Right lung (tissue), 2 donors: ENCODE measurements at regions not wholly inside any gene's neighbourhood (a gene's known extent, or its start where the extent isn't known, plus 50 kb on each side); places are given as distances from the start of the nearest gene placed in this dataset.

Source experiments
- DNase-seq, 2 donors: peaks; one replicate each; pipeline ENCODE4 v3.0.0-alpha.2; 2013

GRCh38 chr6:156309017-156309416, 468.2 kb upstream of the ARID1B start:
- DNase-seq: no peak

GRCh38 chr6:156308604-156309003, 468.6 kb upstream of the ARID1B start:
- no peak for DNase-seq

DNA sequence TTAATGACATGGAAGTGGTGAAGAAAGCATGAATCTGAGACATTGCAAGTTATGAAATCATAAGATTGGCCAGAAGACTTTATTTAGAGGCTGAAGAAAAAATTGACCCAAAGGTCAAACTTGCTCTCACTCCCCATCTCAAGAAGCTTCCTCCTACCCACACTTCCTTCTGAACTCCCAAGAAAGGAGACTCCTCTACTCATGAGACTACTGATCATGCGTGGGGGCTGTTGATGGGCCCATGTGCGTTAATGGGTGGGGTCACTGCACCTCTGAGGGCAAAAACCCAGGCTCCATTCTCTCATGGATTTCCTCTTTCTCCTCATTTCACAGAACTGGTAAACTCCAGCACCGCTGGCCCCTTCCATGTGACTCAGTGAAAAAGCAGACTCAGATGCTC, 470.6 kb upstream of the ARID1B start:
- no peak for DNase-seq

DNA sequence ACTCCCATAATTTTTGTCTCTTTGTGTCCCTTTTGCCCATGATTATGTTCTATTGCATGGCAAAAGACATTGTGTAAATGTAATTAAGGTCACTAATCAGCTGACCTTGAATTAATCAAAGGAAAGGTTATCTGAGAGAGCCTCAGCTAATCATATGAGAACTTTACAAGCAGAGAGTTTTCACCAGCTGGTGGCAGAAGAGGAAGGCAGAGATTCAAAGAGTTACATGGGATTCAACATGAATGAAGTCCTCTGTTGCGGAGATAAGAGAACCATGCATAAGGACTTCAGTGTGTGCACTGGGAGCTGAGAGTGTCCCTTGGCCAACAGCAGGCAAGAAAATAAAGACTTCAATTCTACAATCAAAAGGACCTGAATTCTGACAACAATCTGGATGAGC, 494.1 kb upstream of the ARID1B start:
- DNase-seq: no peak

DNA sequence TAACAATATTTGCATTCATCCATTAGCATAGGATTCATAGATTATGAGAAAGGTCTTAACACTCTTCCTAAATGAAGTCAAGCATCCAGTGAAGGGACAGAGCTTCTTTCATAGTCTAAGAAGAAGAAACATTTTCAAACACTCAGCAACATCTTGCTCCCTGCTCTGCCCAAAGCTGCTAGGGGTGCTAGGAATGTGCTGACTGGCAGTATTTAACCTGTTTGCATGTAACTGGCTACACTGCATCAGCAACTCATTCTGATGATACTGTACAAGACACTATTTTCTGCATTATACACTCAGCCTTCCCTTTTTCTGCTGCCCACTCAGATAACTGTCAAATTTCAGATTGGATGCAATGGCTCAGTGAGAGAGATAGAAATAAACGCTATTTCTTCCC, 495.1 kb upstream of the ARID1B start:
- DNase-seq: no peak

DNA sequence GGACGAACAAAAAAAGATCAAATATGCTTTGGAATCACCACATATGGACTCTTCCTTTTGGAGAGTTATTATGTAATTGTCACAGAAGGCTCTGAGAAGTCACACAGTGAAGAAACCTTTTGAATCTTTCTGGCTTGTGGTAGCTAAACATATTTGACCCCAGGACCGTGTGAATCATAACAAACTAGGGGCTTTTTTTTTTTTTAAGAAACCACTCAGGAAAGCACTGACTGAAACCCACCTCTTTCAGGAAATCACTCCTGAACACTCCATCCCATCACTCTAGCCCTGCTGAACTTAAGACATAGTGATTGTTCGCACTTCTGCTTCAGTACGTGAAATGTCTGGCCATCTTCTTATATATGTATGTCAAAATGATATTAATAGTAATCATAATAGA, 495.9 kb upstream of the ARID1B start:
- DNase-seq: no peak

GRCh38 chr6:156280065-156280464, 497.1 kb upstream of the ARID1B start:
- peak in 1 of 2 donors; percentile 19 for DNase-seq

GRCh38 chr6:156279261-156279969, 497.8 kb upstream of the ARID1B start:
- DNase-seq: peak; percentile 71 to 76

- no peak for DNase-seq
These were observed 504.0 kb upstream of the ARID1B start for GRCh38 chr6:156273065-156273711.

DNA sequence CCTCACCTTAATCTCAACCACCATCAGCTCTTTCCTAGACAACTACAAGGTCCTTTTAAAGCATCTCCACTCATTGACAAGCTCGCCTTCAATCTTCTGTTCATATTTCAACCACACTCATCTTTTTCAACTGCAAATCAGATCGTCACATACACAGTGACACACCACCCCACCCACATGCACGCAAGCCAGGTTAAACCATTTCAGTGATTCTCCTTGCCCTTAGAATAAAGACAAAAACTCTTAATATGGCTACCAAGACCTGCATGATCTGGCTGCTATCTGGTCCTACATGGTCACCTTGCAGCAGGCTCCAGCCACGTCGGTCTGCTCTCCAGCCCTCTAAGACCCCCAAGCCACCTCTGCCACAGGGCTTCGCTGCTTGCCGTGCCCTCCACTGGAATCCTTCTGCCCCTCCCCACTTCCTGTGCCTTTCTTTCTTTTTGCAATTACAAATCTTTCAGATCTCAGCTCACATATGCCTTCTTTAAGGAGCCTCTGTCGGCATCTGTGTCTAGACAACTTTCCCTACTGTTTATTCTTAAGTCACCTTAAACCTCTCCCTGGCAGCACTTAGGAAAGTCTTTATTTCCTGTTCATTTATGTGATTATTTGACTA, 507.3 kb upstream of the ARID1B start:
- no peak for DNase-seq

GRCh38 chr6:156268849-156269248, 508.3 kb upstream of the ARID1B start:
- DNase-seq: no peak

- peak in 1 of 2 donors; percentile 11 for DNase-seq
These were observed 515.2 kb upstream of the ARID1B start for GRCh38 chr6:156262014-156262413.

DNA sequence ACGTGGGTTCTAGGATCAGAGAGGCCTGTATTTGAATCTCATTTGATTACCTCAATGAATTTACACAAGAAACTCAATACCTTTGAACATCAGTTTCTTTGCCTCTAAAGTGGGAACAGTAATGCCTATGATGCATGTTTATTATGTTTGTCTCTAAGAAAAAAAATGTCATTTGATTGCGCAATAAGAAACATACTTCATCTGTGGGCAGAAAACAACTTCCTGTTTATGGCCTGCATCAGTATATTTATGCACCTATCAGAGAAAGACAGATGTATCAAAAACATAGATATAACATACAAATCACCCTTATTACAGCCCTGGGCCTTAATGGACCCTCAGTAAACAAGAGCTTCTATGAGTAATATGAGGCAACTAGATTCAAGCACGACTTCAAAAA, 516.4 kb upstream of the ARID1B start:
- DNase-seq: no peak

- DNase-seq: no peak
These were observed 518.2 kb upstream of the ARID1B start for GRCh38 chr6:156258981-156259380.

- DNase-seq: no peak
These were observed 521.0 kb upstream of the ARID1B start for GRCh38 chr6:156256161-156256560.

GRCh38 chr6:156254240-156254639, 522.9 kb upstream of the ARID1B start:
- no peak for DNase-seq

DNA sequence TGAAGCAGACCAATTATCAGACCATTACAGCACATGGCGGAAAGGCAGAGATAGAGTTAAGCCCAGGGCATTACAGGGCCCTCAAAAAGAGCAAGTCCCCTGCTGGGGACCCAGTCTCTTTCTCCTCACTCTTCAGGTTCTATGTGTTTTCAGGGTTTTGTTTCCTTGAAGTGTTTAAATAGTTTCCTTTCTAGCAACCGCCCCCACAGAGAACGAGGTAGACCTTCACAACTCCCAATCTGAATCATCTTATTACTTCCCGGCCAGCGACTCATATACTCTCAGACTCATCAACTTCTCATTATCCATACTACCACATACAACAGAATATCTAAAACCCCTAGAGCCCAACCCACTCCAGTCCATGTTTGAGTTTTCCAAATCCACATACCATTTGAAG, 526.6 kb upstream of the ARID1B start:
- DNase-seq: no peak

GRCh38 chr6:156242206-156242605, 535.0 kb upstream of the ARID1B start:
- no peak for DNase-seq

- DNase-seq: no peak
These were observed 546.0 kb upstream of the ARID1B start for GRCh38 chr6:156231026-156231765.

- no peak for DNase-seq
These were observed 557.2 kb upstream of the ARID1B start for GRCh38 chr6:156219973-156220372.

GRCh38 chr6:156205678-156206077, 571.5 kb upstream of the ARID1B start:
- DNase-seq: no peak

- no peak for DNase-seq
These were observed 578.0 kb upstream of the ARID1B start for GRCh38 chr6:156199182-156199581.

- no peak for DNase-seq
These were observed 579.7 kb upstream of the ARID1B start for GRCh38 chr6:156197513-156197912.
